ENCODE measurements at regions not wholly inside any gene's neighbourhood (a gene's known extent, or its start where the extent isn't known, plus 50 kb on each side); places are given as distances from the start of the nearest gene placed in this dataset.

DNA sequence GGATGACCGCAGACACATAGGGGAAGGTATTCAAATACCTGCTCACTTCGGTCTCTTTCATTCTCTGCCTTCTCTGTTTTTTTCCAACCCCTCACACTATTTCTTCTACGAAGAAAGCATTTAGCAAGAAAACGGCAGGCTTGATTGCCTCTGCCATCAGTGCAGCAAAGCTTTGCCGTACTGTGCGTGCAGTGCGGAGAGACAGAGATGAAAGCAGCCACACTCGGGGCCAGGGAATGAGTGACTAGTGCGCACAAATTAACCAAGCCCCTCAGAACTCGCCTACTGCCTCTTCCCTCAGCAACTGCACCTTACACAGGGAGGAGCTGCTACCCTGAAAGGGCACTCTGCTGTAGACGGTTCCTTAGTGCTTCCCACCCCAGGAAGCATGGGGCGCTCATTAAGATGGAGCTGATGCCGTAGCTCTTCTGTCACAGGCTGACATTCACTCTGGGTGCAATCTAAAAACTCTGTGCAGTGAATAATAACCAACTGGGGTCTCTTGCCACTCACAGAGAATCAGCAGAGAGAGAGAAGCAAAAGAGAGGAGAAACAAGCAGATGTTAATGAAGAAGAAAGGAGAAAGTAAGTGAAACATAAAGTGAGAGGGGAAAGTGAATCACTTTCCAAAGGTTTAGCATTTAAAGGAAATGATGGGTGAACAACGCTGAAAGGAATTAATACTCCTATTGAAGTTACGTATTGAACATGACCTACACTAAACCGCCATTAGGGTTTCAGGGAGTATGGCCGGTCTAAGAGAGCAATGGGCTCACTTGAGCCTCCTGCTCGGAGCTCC lies 69.4 kb downstream of the GRIN2B start:
- TF ChIP-seq, protein P1, sequence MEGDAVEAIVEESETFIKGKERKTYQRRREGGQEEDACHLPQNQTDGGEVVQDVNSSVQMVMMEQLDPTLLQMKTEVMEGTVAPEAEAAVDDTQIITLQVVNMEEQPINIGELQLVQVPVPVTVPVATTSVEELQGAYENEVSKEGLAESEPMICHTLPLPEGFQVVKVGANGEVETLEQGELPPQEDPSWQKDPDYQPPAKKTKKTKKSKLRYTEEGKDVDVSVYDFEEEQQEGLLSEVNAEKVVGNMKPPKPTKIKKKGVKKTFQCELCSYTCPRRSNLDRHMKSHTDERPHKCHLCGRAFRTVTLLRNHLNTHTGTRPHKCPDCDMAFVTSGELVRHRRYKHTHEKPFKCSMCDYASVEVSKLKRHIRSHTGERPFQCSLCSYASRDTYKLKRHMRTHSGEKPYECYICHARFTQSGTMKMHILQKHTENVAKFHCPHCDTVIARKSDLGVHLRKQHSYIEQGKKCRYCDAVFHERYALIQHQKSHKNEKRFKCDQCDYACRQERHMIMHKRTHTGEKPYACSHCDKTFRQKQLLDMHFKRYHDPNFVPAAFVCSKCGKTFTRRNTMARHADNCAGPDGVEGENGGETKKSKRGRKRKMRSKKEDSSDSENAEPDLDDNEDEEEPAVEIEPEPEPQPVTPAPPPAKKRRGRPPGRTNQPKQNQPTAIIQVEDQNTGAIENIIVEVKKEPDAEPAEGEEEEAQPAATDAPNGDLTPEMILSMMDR (IDR thresholded peaks at IDR 0.05; ENCODE audit: insufficient read depth, low read length) = no peak
- TF ChIP-seq POLR2AphosphoS5 (IDR thresholded peaks at IDR 0.05; ENCODE audit: low read depth) = no peak
